ENCODE measurements at regions not wholly inside any gene's neighbourhood (a gene's known extent, or its start where the extent isn't known, plus 50 kb on each side); places are given as distances from the start of the nearest gene placed in this dataset.

- TF ChIP-seq RAD21 (IDR thresholded peaks at IDR 0.05 in 1 of 2, conservative IDR thresholded peaks at IDR 0.05 in 1 of 2; ENCODE audit: low read depth in 2 of 2, low read length in 2 of 2): no peak
- no peak for TF ChIP-seq TAF1 (IDR thresholded peaks at IDR 0.05; ENCODE audit: low read depth, low read length)
- TF ChIP-seq HDAC2 (IDR thresholded peaks at IDR 0.05; ENCODE audit: borderline replicate concordance in 1 of 2, low read depth in 2 of 2, low read length in 2 of 2): no peak
- no peak for TF ChIP-seq RNF2 (IDR thresholded peaks at IDR 0.05; ENCODE audit: borderline replicate concordance, low read depth, low read length, missing control alignments, poor library complexity, severe bottlenecking)
- no peak for TF ChIP-seq SP2 (IDR thresholded peaks at IDR 0.05; ENCODE audit: low read length)
Measured at GRCh38 chr18:54433857-54434256, 76.2 kb downstream of the C18orf54 start (continued).
